Activated naive CD8-positive, alpha-beta T cell treated with anti-CD3 and anti-CD28 coated beads for 36 hours (primary cell): ENCODE measurements at regions not wholly inside any gene's neighbourhood (a gene's known extent, or its start where the extent isn't known, plus 50 kb on each side); places are given as distances from the start of the nearest gene placed in this dataset.

ENCODE experiments used
- DNase-seq: peaks from one replicate; pipeline ENCODE4 v3.0.0; 2021
- H3K27ac Mint-ChIP-seq: one replicate; pipeline ENCODE4 v1.8.0; 2022; ENCODE audit warnings: mild to moderate bottlenecking, moderate library complexity, mixed read lengths
- H3K27me3 Mint-ChIP-seq: one replicate; pipeline ENCODE4 v1.8.0; 2022; ENCODE audit warnings: mild to moderate bottlenecking, mixed read lengths
- H3K36me3 Mint-ChIP-seq: one replicate; pipeline ENCODE4 v1.8.0; 2021; ENCODE audit warnings: mild to moderate bottlenecking, mixed read lengths
- H3K4me1 Mint-ChIP-seq: one replicate; pipeline ENCODE4 v1.8.0; 2021; ENCODE audit warnings: mixed read lengths
- H3K4me3 Mint-ChIP-seq: one replicate; pipeline ENCODE4 v1.8.0; 2022; ENCODE audit warnings: mild to moderate bottlenecking, moderate library complexity, mixed read lengths
- H3K9me3 Mint-ChIP-seq: one replicate; pipeline ENCODE4 v1.8.0; 2022; ENCODE audit warnings: mixed read lengths

- H3K27me3 Mint-ChIP-seq = peaks cover 3% of the 10 kb centered on the region
- H3K9me3 Mint-ChIP-seq = peaks cover 1% of the 10 kb centered on the region
- no peak overlapping the region for H3K4me3 Mint-ChIP-seq
- H3K36me3 Mint-ChIP-seq = no peaks in the 10 kb centered on the region
- H3K4me1 Mint-ChIP-seq = no peaks in the 10 kb centered on the region
- no peak for DNase-seq
- no peak overlapping the region for H3K27ac Mint-ChIP-seq
Measured at GRCh38 chr16:54690306-54690705, 240.4 kb upstream of the IRX5 start.

- DNase-seq = no peak
Measured at GRCh38 chr16:54689072-54689865, 241.4 kb upstream of the IRX5 start.

GRCh38 chr16:54688339-54688738 is 242.3 kb upstream of the IRX5 start:
- Mint-ChIP-seq H3K4me1 (no peaks in the 10 kb centered on the region), H3K27me3 (peaks cover 3% of the 10 kb centered on the region), H3K36me3 (no peaks in the 10 kb centered on the region), H3K27ac (no peak overlapping the region), H3K9me3 (peaks cover 1% of the 10 kb centered on the region), H3K4me3 (no peak overlapping the region)
- DNase-seq = no peak

More at GRCh38 chr16:54689072-54689865, 241.4 kb upstream of the IRX5 start:
- Mint-ChIP-seq H3K4me1 (no peaks in the 10 kb centered on the region), H3K27ac (no peak overlapping the region), H3K9me3 (peaks cover 1% of the 10 kb centered on the region), H3K4me3 (no peak overlapping the region), H3K36me3 (no peaks in the 10 kb centered on the region), H3K27me3 (peaks cover 3% of the 10 kb centered on the region)

- Mint-ChIP-seq H3K4me3 (no peak overlapping the region), H3K36me3 (no peaks in the 10 kb centered on the region), H3K27ac (no peak overlapping the region), H3K4me1 (no peaks in the 10 kb centered on the region), H3K27me3 (peaks cover 3% of the 10 kb centered on the region), H3K9me3 (peaks cover 1% of the 10 kb centered on the region)
- no peak for DNase-seq
Measured at GRCh38 chr16:54687043-54687899, 243.4 kb upstream of the IRX5 start.

GRCh38 chr16:54685682-54686081 is 245.0 kb upstream of the IRX5 start:
- Mint-ChIP-seq H3K27ac (no peak overlapping the region), H3K4me1 (no peaks in the 10 kb centered on the region), H3K9me3 (peaks cover 1% of the 10 kb centered on the region), H3K27me3 (peaks cover 3% of the 10 kb centered on the region), H3K4me3 (no peak overlapping the region), H3K36me3 (no peaks in the 10 kb centered on the region)
- no peak for DNase-seq

- Mint-ChIP-seq H3K36me3 (no peaks in the 10 kb centered on the region), H3K4me3 (no peak overlapping the region), H3K9me3 (no peaks in the 10 kb centered on the region), H3K4me1 (no peaks in the 10 kb centered on the region), H3K27ac (no peak overlapping the region), H3K27me3 (no peaks in the 10 kb centered on the region)
- DNase-seq = no peak
Measured at GRCh38 chr16:54679531-54679930, 251.1 kb upstream of the IRX5 start.

- DNase-seq = no peak
- Mint-ChIP-seq H3K36me3 (no peaks in the 10 kb centered on the region), H3K27me3 (no peaks in the 10 kb centered on the region), H3K4me3 (no peak overlapping the region), H3K9me3 (no peaks in the 10 kb centered on the region), H3K4me1 (no peaks in the 10 kb centered on the region), H3K27ac (no peak overlapping the region)
Measured at GRCh38 chr16:54677308-54677950, 253.2 kb upstream of the IRX5 start.

- Mint-ChIP-seq H3K9me3 (no peaks in the 10 kb centered on the region), H3K4me1 (no peaks in the 10 kb centered on the region), H3K27ac (no peak overlapping the region), H3K4me3 (no peak overlapping the region), H3K36me3 (no peaks in the 10 kb centered on the region), H3K27me3 (no peaks in the 10 kb centered on the region)
- DNase-seq = no peak
Measured at GRCh38 chr16:54673313-54673712, 257.4 kb upstream of the IRX5 start.

- H3K4me3 Mint-ChIP-seq = no peak overlapping the region
- no peaks in the 10 kb centered on the region for H3K36me3 Mint-ChIP-seq
- H3K9me3 Mint-ChIP-seq = no peaks in the 10 kb centered on the region
- H3K27me3 Mint-ChIP-seq = no peaks in the 10 kb centered on the region
- H3K4me1 Mint-ChIP-seq = no peaks in the 10 kb centered on the region
- H3K27ac Mint-ChIP-seq = no peak overlapping the region
- DNase-seq = no peak
Measured at GRCh38 chr16:54672500-54672899, 258.2 kb upstream of the IRX5 start.

- no peaks in the 10 kb centered on the region for H3K4me1 Mint-ChIP-seq
- H3K9me3 Mint-ChIP-seq = no peaks in the 10 kb centered on the region
Measured at GRCh38 chr16:54657709-54658102, 273.0 kb upstream of the IRX5 start.

GRCh38 chr16:54657058-54657708 is 273.5 kb upstream of the IRX5 start:
- no peak overlapping the region for H3K27ac Mint-ChIP-seq
- no peaks in the 10 kb centered on the region for H3K36me3 Mint-ChIP-seq
- no peak overlapping the region for H3K4me3 Mint-ChIP-seq
- H3K4me1 Mint-ChIP-seq = no peaks in the 10 kb centered on the region
- no peak for DNase-seq
- peaks cover 51% of the 10 kb centered on the region for H3K27me3 Mint-ChIP-seq
- H3K9me3 Mint-ChIP-seq = no peaks in the 10 kb centered on the region

More at GRCh38 chr16:54657709-54658102, 273.0 kb upstream of the IRX5 start:
- Mint-ChIP-seq H3K27ac (no peak overlapping the region), H3K36me3 (no peaks in the 10 kb centered on the region), H3K4me3 (no peak overlapping the region), H3K27me3 (peaks cover 45% of the 10 kb centered on the region)
- no peak for DNase-seq

GRCh38 chr16:54655121-54655590 is 275.5 kb upstream of the IRX5 start:
- DNase-seq = no peak
- Mint-ChIP-seq H3K27ac (no peak overlapping the region), H3K36me3 (no peaks in the 10 kb centered on the region), H3K27me3 (peaks cover 59% of the 10 kb centered on the region), H3K4me3 (no peak overlapping the region), H3K9me3 (no peaks in the 10 kb centered on the region), H3K4me1 (no peaks in the 10 kb centered on the region)

GRCh38 chr16:54654429-54654828 is 276.2 kb upstream of the IRX5 start:
- H3K27me3 Mint-ChIP-seq = peaks cover 59% of the 10 kb centered on the region
- no peak for DNase-seq
- H3K36me3 Mint-ChIP-seq = no peaks in the 10 kb centered on the region
- no peak overlapping the region for H3K27ac Mint-ChIP-seq
- no peaks in the 10 kb centered on the region for H3K9me3 Mint-ChIP-seq
- H3K4me1 Mint-ChIP-seq = no peaks in the 10 kb centered on the region
- no peak overlapping the region for H3K4me3 Mint-ChIP-seq

- DNase-seq = no peak
- H3K36me3 Mint-ChIP-seq = no peaks in the 10 kb centered on the region
- no peak overlapping the region for H3K27ac Mint-ChIP-seq
- no peaks in the 10 kb centered on the region for H3K9me3 Mint-ChIP-seq
- peaks cover 59% of the 10 kb centered on the region for H3K27me3 Mint-ChIP-seq
- no peaks in the 10 kb centered on the region for H3K4me1 Mint-ChIP-seq
- H3K4me3 Mint-ChIP-seq = no peak overlapping the region
Measured at GRCh38 chr16:54652201-54652770, 278.4 kb upstream of the IRX5 start.
